Hypothalamus (tissue), 51 donors: ENCODE measurements at regions not wholly inside any gene's neighbourhood (a gene's known extent, or its start where the extent isn't known, plus 50 kb on each side); places are given as distances from the start of the nearest gene placed in this dataset.
A peak's percentile ranks its signal among the peaks of the same experiment; 100 is the strongest.
"Not testable (repeated sequence)": the region's sequence is repeated elsewhere in the genome, so short reads cannot be mapped to it uniquely, and the experiment has no call there.

Experiments
- DNase-seq, 51 donors: peaks; one replicate each; lab custom pipeline; 2025; lab: John Stamatoyannopoulos, UW

- no peak for DNase-seq
These were observed 121.9 kb downstream of the SMIM20 start for GRCh38 chr4:26035921-26036320.

GRCh38 chr4:26039639-26040359 is 125.8 kb downstream of the SMIM20 start:
- no peak for DNase-seq

GRCh38 chr4:26044524-26044923 is 130.5 kb downstream of the SMIM20 start:
- DNase-seq: no peak

- no peak for DNase-seq
These were observed 131.0 kb downstream of the SMIM20 start for GRCh38 chr4:26044983-26045382.

GRCh38 chr4:26047795-26048194 is 133.8 kb downstream of the SMIM20 start:
- no peak for DNase-seq

GRCh38 chr4:26048378-26048882 is 134.4 kb downstream of the SMIM20 start:
- DNase-seq: peak in 2 of 51 donors; percentile 5 to 18

GRCh38 chr4:26048950-26049349 is 134.9 kb downstream of the SMIM20 start:
- no peak for DNase-seq

- DNase-seq: no peak
These were observed 135.4 kb downstream of the SMIM20 start for GRCh38 chr4:26049447-26049846.

- peak in 13 of 51 donors; percentile 2 to 34 (median 16) for DNase-seq
These were observed 136.2 kb downstream of the SMIM20 start for GRCh38 chr4:26050212-26050643.

GRCh38 chr4:26050671-26051070 is 136.7 kb downstream of the SMIM20 start:
- no peak for DNase-seq

GRCh38 chr4:26051240-26051639 is 137.2 kb downstream of the SMIM20 start:
- no peak for DNase-seq

GRCh38 chr4:26052663-26053541 is 138.9 kb downstream of the SMIM20 start:
- no peak for DNase-seq

GRCh38 chr4:26053761-26054160 is 139.7 kb downstream of the SMIM20 start:
- no peak for DNase-seq

GRCh38 chr4:26055855-26056254 is 141.8 kb downstream of the SMIM20 start:
- DNase-seq: no peak

- no peak for DNase-seq
These were observed 142.4 kb downstream of the SMIM20 start for GRCh38 chr4:26056406-26056805.

GRCh38 chr4:26057839-26058238 is 143.8 kb downstream of the SMIM20 start:
- not testable (repeated sequence) for DNase-seq

- peak in 2 of 51 donors; percentile 7 to 12 for DNase-seq
These were observed 144.5 kb downstream of the SMIM20 start for GRCh38 chr4:26058537-26058936.

GRCh38 chr4:26059391-26060154 is 145.6 kb downstream of the SMIM20 start:
- no peak for DNase-seq

- no peak for DNase-seq
These were observed 146.3 kb downstream of the SMIM20 start for GRCh38 chr4:26060286-26060685.

GRCh38 chr4:26061248-26061986 is 147.4 kb downstream of the SMIM20 start:
- DNase-seq: no peak
